A673 (cell line): ENCODE measurements at regions not wholly inside any gene's neighbourhood (a gene's known extent, or its start where the extent isn't known, plus 50 kb on each side); places are given as distances from the start of the nearest gene placed in this dataset.

Experiments
- BruUV-seq: library from RNA; stranded (reverse); fragments of 400-500 nt; replicated peaks from 2 replicates; lab custom pipeline; 2021; lab: Mats Ljungman, UMichigan
- CTCF ChIA-PET: fragments of 300-600 bp; sonication (Branson Sonifier 250); formaldehyde crosslinking; loops from one replicate; lab custom pipeline; 2022; ENCODE audit warnings: antibody characterized with exemption; lab: Charles Lee
- POLR2A ChIA-PET: fragments of 300-600 bp; sonication (Branson Sonifier 250); formaldehyde crosslinking; loops from one replicate; lab custom pipeline; 2022; ENCODE audit warnings: antibody characterized with exemption; ENCODE audit not compliant: low non-redundant PET; lab: Charles Lee
- DNase-seq: peaks from one replicate; pipeline ENCODE4 v3.0.0-alpha.2; 2015; ENCODE audit warnings: low spot score
- H3K27ac ChIP-seq: fragments of 200-600 bp; sonication (generic); 2 replicates; pipeline ENCODE4 v1.5.1; 2016; ENCODE audit warnings: mixed run types, low read depth, mild to moderate bottlenecking, mixed read lengths, antibody characterized with exemption, low read length; ENCODE audit not compliant: poor library complexity, severe bottlenecking
- H3K27me3 ChIP-seq: fragments of 200-600 bp; sonication (generic); replicated peaks from 2 replicates; pipeline ENCODE4 v1.6.1; 2017; ENCODE audit warnings: mixed run types, low read depth, mild to moderate bottlenecking, mixed read lengths, antibody characterized with exemption, low read length; ENCODE audit not compliant: insufficient read depth, poor library complexity
- H3K36me3 ChIP-seq: fragments of 200-600 bp; sonication (generic); 2 replicates; pipeline ENCODE4 v1.6.1; 2016; ENCODE audit warnings: mixed run types, mild to moderate bottlenecking, mixed read lengths, antibody characterized with exemption, low read length; ENCODE audit not compliant: insufficient read depth, poor library complexity, severe bottlenecking
- H3K4me1 ChIP-seq: fragments of 200-600 bp; sonication (generic); 2 replicates; pipeline ENCODE4 v1.6.1; 2017; ENCODE audit warnings: mixed run types, mild to moderate bottlenecking, mixed read lengths, antibody characterized with exemption, low read length; ENCODE audit not compliant: insufficient read depth, poor library complexity, severe bottlenecking
- H3K4me3 ChIP-seq: fragments of 200-600 bp; sonication (generic); 2 replicates; pipeline ENCODE4 v1.5.1; 2016; ENCODE audit warnings: low read depth, mixed run types, mild to moderate bottlenecking, mixed read lengths, low read length; ENCODE audit not compliant: poor library complexity, severe bottlenecking
- H3K9me3 ChIP-seq: fragments of 200-600 bp; sonication (generic); 2 replicates; pipeline ENCODE4 v1.6.1; 2016; ENCODE audit warnings: mixed run types, low read depth, mild to moderate bottlenecking, mixed read lengths, antibody characterized with exemption, low read length; ENCODE audit not compliant: poor library complexity, severe bottlenecking
- CTCF ChIP-seq: fragments of 300-800, 200-600 bp; sonication (generic); conservative IDR thresholded peaks from 2 replicates; pipeline ENCODE4 v1.5.1; 2017; ENCODE audit warnings: low read depth, mild to moderate bottlenecking, antibody characterized with exemption, low read length, moderate library complexity, mixed read lengths
- EZH2 ChIP-seq: fragments of 200-600 bp; sonication (generic); IDR thresholded peaks from 2 replicates; pipeline ENCODE4 v1.6.1; 2017; ENCODE audit warnings: borderline replicate concordance, low read depth, mild to moderate bottlenecking, mixed read lengths, antibody characterized with exemption, low read length; ENCODE audit not compliant: poor library complexity, severe bottlenecking
- intact Hi-C: fragments of 100-400 bp; cut with micrococcal nuclease; formaldehyde crosslinking; loops from one replicate; pipeline ENCODE4 v1.10.0; 2022; ENCODE audit not compliant: unreplicated experiment

DNA sequence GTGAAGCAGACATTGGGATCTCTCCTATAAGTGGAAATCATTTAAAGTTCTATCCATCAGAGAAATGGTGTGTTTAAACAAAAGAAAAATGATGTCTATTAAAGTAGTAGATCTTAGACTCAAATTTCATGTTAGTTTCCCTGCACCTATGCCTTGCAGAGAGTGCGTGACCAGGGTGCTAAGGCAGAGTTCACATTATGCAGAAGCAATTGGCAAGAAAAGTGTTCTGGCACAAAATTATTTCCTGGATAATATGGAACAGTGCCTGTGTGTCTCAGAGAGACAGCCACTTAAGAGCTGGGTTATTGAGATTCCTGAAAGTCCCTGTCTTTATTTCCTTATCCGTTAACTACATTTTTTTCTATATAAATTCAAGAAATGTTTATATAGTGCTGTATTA lies 457.0 kb downstream of the CDH8 start:
- no peak overlapping the region for H3K4me3 ChIP-seq
- no peak for TF ChIP-seq EZH2
- no peak for TF ChIP-seq CTCF
- H3K9me3 ChIP-seq, result no peaks in the 10 kb centered on the region
- intact Hi-C loops, result no loop called here
- DNase-seq, result no peak
- no peak overlapping the region for H3K27ac ChIP-seq
- no TSS peak for BruUV-seq
- no peaks in the 10 kb centered on the region for H3K27me3 ChIP-seq
- no peaks in the 10 kb centered on the region for H3K36me3 ChIP-seq
- ChIA-PET CTCF (no interaction called here), POLR2A (no interaction called here)
- H3K4me1 ChIP-seq, result no peaks in the 10 kb centered on the region

DNA sequence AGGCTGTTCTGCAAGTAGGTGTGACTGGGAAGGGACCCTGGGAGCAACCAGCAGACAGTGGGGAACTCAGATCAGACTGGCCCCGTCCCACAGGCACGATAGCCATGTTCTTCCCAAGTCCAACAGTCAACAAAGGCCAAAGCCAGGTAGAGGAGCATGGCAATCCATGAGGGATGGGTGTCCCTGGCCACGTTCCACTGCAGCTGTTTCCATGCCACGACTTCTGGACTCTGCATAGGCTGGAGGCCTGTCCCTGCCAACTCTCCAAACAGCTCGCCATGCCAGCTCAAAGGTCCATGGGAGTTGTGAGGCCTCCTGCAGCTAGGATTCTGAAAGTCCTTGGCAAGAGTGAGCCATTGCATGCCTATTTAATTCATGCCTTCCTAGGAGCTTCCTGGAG lies 459.8 kb downstream of the CDH8 start:
- no peak for DNase-seq
- Histone ChIP-seq H3K4me1 (no peaks in the 10 kb centered on the region), H3K27me3 (no peaks in the 10 kb centered on the region), H3K27ac (no peak overlapping the region), H3K36me3 (no peaks in the 10 kb centered on the region), H3K9me3 (no peaks in the 10 kb centered on the region), H3K4me3 (no peak overlapping the region)
- BruUV-seq, result no TSS peak
- intact Hi-C loops, result no loop called here
- ChIA-PET CTCF (no interaction called here), POLR2A (interaction anchor here (0.6 kb wide), 1 partner anchor 37 kb away, joined by 5 read pairs; no protein-coding TSS in a partner anchor)
- no peak for TF ChIP-seq EZH2
- no peak for TF ChIP-seq CTCF

- Histone ChIP-seq H3K9me3 (no peaks in the 10 kb centered on the region), H3K27me3 (no peaks in the 10 kb centered on the region), H3K27ac (no peak overlapping the region), H3K4me3 (no peak overlapping the region), H3K36me3 (no peaks in the 10 kb centered on the region), H3K4me1 (no peaks in the 10 kb centered on the region)
- no TSS peak for BruUV-seq
- TF ChIP-seq EZH2 (no peak), CTCF (no peak)
- no peak for DNase-seq
- intact Hi-C loops, result no loop called here
- CTCF ChIA-PET, result no interaction called here
- POLR2A ChIA-PET, result no interaction called here
These were observed 460.6 kb downstream of the CDH8 start for GRCh38 chr16:61575617-61576016.
